ENCODE measurements at regions not wholly inside any gene's neighbourhood (a gene's known extent, or its start where the extent isn't known, plus 50 kb on each side); places are given as distances from the start of the nearest gene placed in this dataset.
A peak's percentile ranks its signal among the peaks of the same experiment; 100 is the strongest.
"Not testable (repeated sequence)": the region's sequence is repeated elsewhere in the genome, so short reads cannot be mapped to it uniquely, and the experiment has no call there.

- DNase-seq (ENCODE audit: low read depth), result no peak
- TF ChIP-seq CTCF (conservative IDR thresholded peaks at IDR 0.05; ENCODE audit: low read depth, low read length), result no peak
- H3K4me3 ChIP-seq (ENCODE audit: low read depth, low read length), result no peak overlapping the region
Measured at GRCh38 chr5:120927950-120928530, 463.9 kb downstream of the PRR16 start.

GRCh38 chr5:120932480-120932879, 468.4 kb downstream of the PRR16 start:
- DNase-seq (ENCODE audit: low read depth), result no peak
- TF ChIP-seq CTCF (conservative IDR thresholded peaks at IDR 0.05; ENCODE audit: low read depth, low read length), result no peak
- H3K4me3 ChIP-seq (ENCODE audit: low read depth, low read length), result no peak overlapping the region

GRCh38 chr5:120934031-120934430, 469.9 kb downstream of the PRR16 start:
- DNase-seq (ENCODE audit: low read depth), result no peak
- TF ChIP-seq CTCF (conservative IDR thresholded peaks at IDR 0.05; ENCODE audit: low read depth, low read length), result no peak
- no peak overlapping the region for H3K4me3 ChIP-seq (ENCODE audit: low read depth, low read length)

GRCh38 chr5:120936652-120937051, 472.6 kb downstream of the PRR16 start:
- no peak for DNase-seq (ENCODE audit: low read depth)
- H3K4me3 ChIP-seq (ENCODE audit: low read depth, low read length), result no peak overlapping the region
- no peak for TF ChIP-seq CTCF (conservative IDR thresholded peaks at IDR 0.05; ENCODE audit: low read depth, low read length)

- no peak for TF ChIP-seq CTCF (conservative IDR thresholded peaks at IDR 0.05; ENCODE audit: low read depth, low read length)
- no peak overlapping the region for H3K4me3 ChIP-seq (ENCODE audit: low read depth, low read length)
- no peak for DNase-seq (ENCODE audit: low read depth)
Measured at GRCh38 chr5:120938604-120939003, 474.5 kb downstream of the PRR16 start.

- TF ChIP-seq CTCF (conservative IDR thresholded peaks at IDR 0.05; ENCODE audit: low read depth, low read length), result no peak
- peak; percentile 8 for DNase-seq (ENCODE audit: low read depth)
- no peak overlapping the region for H3K4me3 ChIP-seq (ENCODE audit: low read depth, low read length)
Measured at GRCh38 chr5:120942596-120943350, 478.7 kb downstream of the PRR16 start.

GRCh38 chr5:120949596-120949995, 485.5 kb downstream of the PRR16 start:
- not testable (repeated sequence) for H3K4me3 ChIP-seq (ENCODE audit: low read depth, low read length)

GRCh38 chr5:120953445-120953844, 489.3 kb downstream of the PRR16 start:
- not testable (repeated sequence) for DNase-seq (ENCODE audit: low read depth); H3K4me3 ChIP-seq (ENCODE audit: low read depth, low read length)

More at GRCh38 chr5:120949596-120949995, 485.5 kb downstream of the PRR16 start:
- DNase-seq (ENCODE audit: low read depth), result not testable (repeated sequence)

All from choroid plexus epithelial cell (primary cell).